IPS-18a (cell line): ENCODE measurements at regions not wholly inside any gene's neighbourhood (a gene's known extent, or its start where the extent isn't known, plus 50 kb on each side); places are given as distances from the start of the nearest gene placed in this dataset.

Source experiments
- H3K27ac ChIP-seq: one replicate; pipeline ENCODE4 v1.5.1; 2013; ENCODE audit warnings: low read length
- H3K27me3 ChIP-seq: one replicate; pipeline ENCODE4 v1.6.1; 2013; ENCODE audit warnings: mild to moderate bottlenecking, low read length; ENCODE audit not compliant: control insufficient read depth, insufficient read depth
- H3K36me3 ChIP-seq: one replicate; pipeline ENCODE4 v1.6.1; 2013; ENCODE audit warnings: low read depth, low read length; ENCODE audit not compliant: control insufficient read depth
- H3K4me1 ChIP-seq: one replicate; pipeline ENCODE4 v1.6.1; 2013; ENCODE audit warnings: low read depth, low read length; ENCODE audit not compliant: control insufficient read depth
- H3K4me3 ChIP-seq: one replicate; pipeline ENCODE4 v1.5.1; 2013; ENCODE audit warnings: low read length
- H3K9ac ChIP-seq: one replicate; pipeline ENCODE4 v1.6.1; 2013; ENCODE audit warnings: mild to moderate bottlenecking, low read length, moderate library complexity
- H3K9me3 ChIP-seq: one replicate; pipeline ENCODE4 v1.6.1; 2013; ENCODE audit warnings: low read depth, low read length; ENCODE audit not compliant: control insufficient read depth

- H3K9ac ChIP-seq, result no peak overlapping the region
- peaks cover 14% of the 10 kb centered on the region for H3K4me1 ChIP-seq
- H3K27ac ChIP-seq, result no peak overlapping the region
- no peaks in the 10 kb centered on the region for H3K36me3 ChIP-seq
- no peak overlapping the region for H3K4me3 ChIP-seq
- no peaks in the 10 kb centered on the region for H3K27me3 ChIP-seq
- no peaks in the 10 kb centered on the region for H3K9me3 ChIP-seq
These were observed 370.3 kb downstream of the MEIS1 start for GRCh38 chr2:66805016-66805865.

GRCh38 chr2:66805968-66806367, 371.0 kb downstream of the MEIS1 start:
- Histone ChIP-seq H3K9me3 (no peaks in the 10 kb centered on the region), H3K9ac (no peak overlapping the region), H3K27ac (no peak overlapping the region), H3K4me3 (no peak overlapping the region), H3K36me3 (no peaks in the 10 kb centered on the region), H3K27me3 (no peaks in the 10 kb centered on the region), H3K4me1 (peaks cover 14% of the 10 kb centered on the region)

GRCh38 chr2:66813525-66813924, 378.6 kb downstream of the MEIS1 start:
- Histone ChIP-seq H3K4me1 (no peaks in the 10 kb centered on the region), H3K9me3 (no peaks in the 10 kb centered on the region), H3K9ac (no peak overlapping the region), H3K36me3 (no peaks in the 10 kb centered on the region), H3K4me3 (no peak overlapping the region), H3K27ac (no peak overlapping the region), H3K27me3 (no peaks in the 10 kb centered on the region)

- Histone ChIP-seq H3K9ac (no peak overlapping the region), H3K27me3 (no peaks in the 10 kb centered on the region), H3K9me3 (peaks cover 2% of the 10 kb centered on the region), H3K4me1 (no peaks in the 10 kb centered on the region), H3K27ac (no peak overlapping the region), H3K4me3 (no peak overlapping the region), H3K36me3 (no peaks in the 10 kb centered on the region)
These were observed 379.1 kb downstream of the MEIS1 start for GRCh38 chr2:66813976-66814375.

- Histone ChIP-seq H3K4me3 (no peak overlapping the region), H3K27me3 (no peaks in the 10 kb centered on the region), H3K9ac (no peak overlapping the region), H3K36me3 (no peaks in the 10 kb centered on the region), H3K9me3 (peaks cover 2% of the 10 kb centered on the region), H3K4me1 (no peaks in the 10 kb centered on the region), H3K27ac (no peak overlapping the region)
These were observed 380.0 kb downstream of the MEIS1 start for GRCh38 chr2:66814916-66815315.

GRCh38 chr2:66815886-66816285, 381.0 kb downstream of the MEIS1 start:
- Histone ChIP-seq H3K36me3 (no peaks in the 10 kb centered on the region), H3K9me3 (peaks cover 2% of the 10 kb centered on the region), H3K4me3 (no peak overlapping the region)

DNA sequence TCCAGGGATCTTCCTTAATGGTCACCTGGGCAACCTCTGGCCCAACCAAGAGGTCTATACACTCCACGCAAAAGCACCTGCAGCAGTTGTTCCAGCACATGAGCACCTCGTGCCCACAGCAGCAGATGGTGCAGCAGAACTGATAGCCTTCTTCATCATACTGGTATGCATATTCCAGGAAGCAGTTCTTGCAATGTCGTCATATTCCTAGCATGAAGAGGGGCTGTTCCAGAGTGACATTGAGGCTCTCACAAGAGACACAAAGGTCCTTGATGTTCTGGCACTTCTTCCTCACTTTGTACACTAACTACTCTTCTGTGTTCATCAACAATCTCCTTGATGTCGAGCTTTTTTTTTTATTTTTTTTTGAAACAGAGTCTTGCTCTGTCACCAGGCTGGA, 386.2 kb downstream of the MEIS1 start:
- Histone ChIP-seq H3K27me3 (no peaks in the 10 kb centered on the region), H3K9ac (no peak overlapping the region), H3K9me3 (peaks cover 2% of the 10 kb centered on the region)

More at GRCh38 chr2:66815886-66816285, 381.0 kb downstream of the MEIS1 start:
- no peaks in the 10 kb centered on the region for H3K27me3 ChIP-seq
- H3K4me1 ChIP-seq, result no peaks in the 10 kb centered on the region
- H3K27ac ChIP-seq, result no peak overlapping the region
- H3K9ac ChIP-seq, result no peak overlapping the region

DNA sequence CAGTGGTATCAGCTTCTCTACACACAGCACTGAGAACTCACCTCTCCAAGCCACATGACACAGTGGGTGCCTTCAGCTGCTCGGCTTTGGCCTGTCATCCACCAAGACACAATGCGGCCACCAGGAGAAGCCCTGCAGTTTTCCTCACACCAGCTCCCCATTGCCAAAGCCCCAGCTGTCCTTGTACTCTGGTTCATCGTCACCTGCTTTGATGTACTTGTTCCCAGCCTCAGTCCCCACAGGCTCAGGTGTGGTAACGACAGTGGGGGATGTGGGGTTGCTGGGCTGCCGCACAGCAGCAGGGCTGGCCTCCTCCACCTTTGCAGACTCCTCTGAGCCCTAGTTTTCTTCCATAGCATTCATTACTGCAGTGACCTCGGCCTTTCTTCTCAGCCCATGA, 387.3 kb downstream of the MEIS1 start:
- Histone ChIP-seq H3K36me3 (no peaks in the 10 kb centered on the region), H3K4me3 (no peak overlapping the region), H3K9ac (no peak overlapping the region), H3K9me3 (peaks cover 2% of the 10 kb centered on the region), H3K27me3 (no peaks in the 10 kb centered on the region), H3K4me1 (no peaks in the 10 kb centered on the region), H3K27ac (no peak overlapping the region)

More for the DNA sequence above, 386.2 kb downstream of the MEIS1 start:
- Histone ChIP-seq H3K36me3 (no peaks in the 10 kb centered on the region), H3K27ac (no peak overlapping the region), H3K4me1 (no peaks in the 10 kb centered on the region), H3K4me3 (no peak overlapping the region)

DNA sequence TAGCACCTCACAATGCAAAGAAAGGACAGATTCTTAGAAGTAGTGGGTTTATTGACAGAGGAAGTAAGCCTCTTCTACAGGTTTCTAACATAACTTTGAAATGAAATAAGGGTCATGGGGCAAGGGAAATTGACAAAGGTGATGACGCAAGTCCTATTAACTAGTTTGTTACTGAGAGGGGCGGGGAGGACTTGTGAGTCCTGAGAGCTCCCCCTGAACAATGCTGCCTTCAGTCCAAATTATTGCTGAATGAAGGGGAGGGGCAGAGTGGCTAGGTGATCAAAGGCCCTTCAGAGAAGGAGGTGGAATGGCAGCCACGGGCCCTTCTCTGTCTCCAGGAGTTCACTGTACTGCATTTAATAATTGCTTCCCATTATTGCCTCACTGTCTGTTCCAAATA, 390.0 kb downstream of the MEIS1 start:
- Histone ChIP-seq H3K4me3 (no peak overlapping the region), H3K9me3 (no peaks in the 10 kb centered on the region), H3K4me1 (no peaks in the 10 kb centered on the region), H3K36me3 (no peaks in the 10 kb centered on the region), H3K9ac (no peak overlapping the region), H3K27ac (no peak overlapping the region), H3K27me3 (no peaks in the 10 kb centered on the region)

GRCh38 chr2:66827851-66828250, 392.9 kb downstream of the MEIS1 start:
- H3K27me3 ChIP-seq, result no peaks in the 10 kb centered on the region
- no peaks in the 10 kb centered on the region for H3K36me3 ChIP-seq

DNA sequence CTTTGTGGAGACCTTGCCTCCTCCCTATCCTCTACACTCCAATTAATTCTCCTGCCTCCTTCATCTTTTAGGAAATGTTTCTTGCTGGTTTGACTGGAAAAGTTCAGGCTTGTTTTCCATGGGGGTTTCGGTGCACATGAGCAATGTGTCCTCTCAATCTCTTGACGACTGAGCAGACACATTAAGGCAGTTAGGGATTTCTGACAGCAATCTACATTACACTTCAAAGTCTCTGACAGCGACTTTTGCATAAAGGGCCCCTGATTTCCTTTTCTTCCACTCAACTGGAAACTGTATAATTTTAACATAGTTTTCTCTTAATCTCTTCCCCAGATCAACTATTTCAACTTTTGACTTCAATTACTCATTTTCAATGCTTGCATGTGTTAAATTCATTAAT, 394.0 kb downstream of the MEIS1 start:
- no peak overlapping the region for H3K27ac ChIP-seq
- H3K4me3 ChIP-seq, result no peak overlapping the region
- H3K9ac ChIP-seq, result no peak overlapping the region
- no peaks in the 10 kb centered on the region for H3K27me3 ChIP-seq
- H3K36me3 ChIP-seq, result no peaks in the 10 kb centered on the region
- H3K4me1 ChIP-seq, result no peaks in the 10 kb centered on the region
- H3K9me3 ChIP-seq, result no peaks in the 10 kb centered on the region

More at GRCh38 chr2:66827851-66828250, 392.9 kb downstream of the MEIS1 start:
- H3K4me3 ChIP-seq, result no peak overlapping the region
- H3K9ac ChIP-seq, result no peak overlapping the region
- no peak overlapping the region for H3K27ac ChIP-seq
- no peaks in the 10 kb centered on the region for H3K4me1 ChIP-seq
- no peaks in the 10 kb centered on the region for H3K9me3 ChIP-seq

DNA sequence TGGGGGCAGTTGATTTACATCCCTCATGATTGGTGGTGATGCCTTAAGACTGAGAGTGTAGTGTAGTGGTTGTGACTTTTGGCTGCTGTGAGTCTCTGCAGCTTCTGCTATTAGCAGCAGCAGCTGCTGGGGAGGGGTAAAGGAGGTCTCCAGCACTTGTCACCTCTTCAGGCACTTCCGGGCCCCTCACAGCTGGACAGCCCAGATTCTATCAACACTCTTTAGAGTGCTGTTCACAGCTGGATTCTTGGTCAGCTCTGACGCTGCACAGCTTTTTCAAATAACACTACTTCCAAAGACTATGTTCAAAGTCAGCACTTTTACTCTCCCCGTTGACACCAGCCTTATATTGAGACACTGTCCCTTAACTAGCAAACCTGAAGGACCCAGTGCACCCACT, 396.0 kb downstream of the MEIS1 start:
- Histone ChIP-seq H3K4me1 (no peaks in the 10 kb centered on the region), H3K27ac (no peak overlapping the region), H3K36me3 (no peaks in the 10 kb centered on the region), H3K9ac (no peak overlapping the region), H3K9me3 (no peaks in the 10 kb centered on the region), H3K27me3 (no peaks in the 10 kb centered on the region), H3K4me3 (no peak overlapping the region)
